ENCODE measurements at regions not wholly inside any gene's neighbourhood (a gene's known extent, or its start where the extent isn't known, plus 50 kb on each side); places are given as distances from the start of the nearest gene placed in this dataset.
A peak's percentile ranks its signal among the peaks of the same experiment; 100 is the strongest.

GRCh38 chr14:62126879-62127478 is 364.8 kb downstream of the SNAPC1 start:
- peak; percentile 70 for TF ChIP-seq CTCF (IDR thresholded peaks at IDR 0.05; ENCODE audit: insufficient read depth, low read length, poor library complexity, severe bottlenecking)
- TF ChIP-seq EZH2phosphoT487 (conservative IDR thresholded peaks at IDR 0.05; ENCODE audit: low read length): no peak

All from SU-DHL-6 (cell line).